MCF 10A (cell line): ENCODE measurements at regions not wholly inside any gene's neighbourhood (a gene's known extent, or its start where the extent isn't known, plus 50 kb on each side); places are given as distances from the start of the nearest gene placed in this dataset.

ENCODE experiments used
- BruUV-seq: library from RNA; stranded (reverse); fragments of 400-500 nt; replicated peaks from 2 replicates; lab custom pipeline; 2021; lab: Mats Ljungman, UMichigan
- CTCF ChIA-PET: fragments of 300-600 bp; sonication (Branson Sonifier 250); formaldehyde crosslinking; extraction: SDS; loops from one replicate; lab custom pipeline; 2021; ENCODE audit warnings: antibody characterized with exemption, inconsistent platforms; lab: Yijun Ruan, JAX
- POLR2A ChIA-PET: fragments of 300-600, 350-650 bp; sonication (Branson Sonifier 250); formaldehyde crosslinking; extraction: SDS; loops from one replicate; lab custom pipeline; 2020; ENCODE audit warnings: antibody characterized with exemption, inconsistent platforms; lab: Yijun Ruan, JAX
- DNase-seq: peaks from one replicate; pipeline ENCODE4 v3.0.0-alpha.2; 2018; ENCODE audit not compliant: unreplicated experiment
- H3K27ac Mint-ChIP-seq: one replicate; pipeline ENCODE4 v1.8.0; 2022; ENCODE audit warnings: mild to moderate bottlenecking, low read depth, mixed read lengths; ENCODE audit not compliant: unreplicated experiment
- H3K27me3 Mint-ChIP-seq: one replicate; pipeline ENCODE4 v1.8.0; 2022; ENCODE audit warnings: mixed read lengths; ENCODE audit not compliant: insufficient read depth, unreplicated experiment
- H3K36me3 Mint-ChIP-seq: one replicate; pipeline ENCODE4 v1.8.0; 2022; ENCODE audit warnings: mild to moderate bottlenecking, moderate library complexity, mixed read lengths; ENCODE audit not compliant: insufficient read depth, unreplicated experiment
- H3K4me1 Mint-ChIP-seq: one replicate; pipeline ENCODE4 v1.8.0; 2022; ENCODE audit warnings: mixed read lengths; ENCODE audit not compliant: insufficient read depth, unreplicated experiment
- H3K4me3 Mint-ChIP-seq: one replicate; pipeline ENCODE4 v1.8.0; 2022; ENCODE audit warnings: mild to moderate bottlenecking, moderate library complexity, mixed read lengths; ENCODE audit not compliant: unreplicated experiment
- H3K9me3 Mint-ChIP-seq: one replicate; pipeline ENCODE4 v1.8.0; 2022; ENCODE audit warnings: mixed read lengths; ENCODE audit not compliant: unreplicated experiment
- intact Hi-C: fragments of 100-400 bp; cut with micrococcal nuclease; formaldehyde crosslinking; loops from 2 replicates; pipeline ENCODE4 v1.14.1; 2022
- TF ChIP-seq, protein P1 (sequence below): fragments of 200-600 bp; IDR thresholded peaks from one replicate; pipeline ENCODE4 v1.8.0; 2022; ENCODE audit warnings: antibody characterized with exemption, mild to moderate bottlenecking; ENCODE audit not compliant: unreplicated experiment

DNA sequence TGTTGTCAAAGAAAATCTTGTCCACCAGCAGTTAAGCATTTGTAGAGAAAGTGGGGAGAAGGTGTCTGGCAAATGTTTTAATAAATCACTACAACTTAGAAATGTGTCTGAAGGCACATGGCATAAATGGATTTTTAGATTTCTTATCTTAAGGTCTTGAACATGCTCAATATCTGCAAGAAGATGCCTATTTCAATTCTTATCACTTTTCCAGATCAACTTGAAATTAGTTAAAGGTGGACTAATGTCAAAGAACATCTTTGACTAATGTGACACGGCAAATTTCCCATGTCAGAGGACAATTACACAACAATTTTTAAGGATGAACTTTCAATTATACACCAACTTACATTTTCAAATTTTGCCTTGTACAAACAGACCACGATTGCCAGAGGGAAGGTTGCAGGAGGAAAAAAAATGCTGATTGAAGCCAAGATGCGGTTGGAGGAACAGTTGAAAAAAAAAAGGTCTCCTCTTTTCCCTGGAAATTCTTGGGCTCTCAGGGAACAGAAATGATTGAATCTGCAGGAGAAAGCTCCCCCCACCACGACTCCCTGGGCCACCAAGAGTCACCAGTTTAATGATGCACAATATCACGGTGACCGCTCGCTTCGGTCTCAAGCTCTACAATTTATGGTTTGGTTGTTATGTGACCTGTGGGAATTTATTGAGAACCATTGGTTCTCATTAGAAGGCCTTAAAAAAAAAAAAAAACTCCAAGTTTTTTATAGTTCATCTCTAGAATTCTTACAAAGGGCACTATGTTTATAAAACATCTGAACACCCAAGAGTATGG is 507.6 kb upstream of the ADAMTS9 start:
- CTCF ChIA-PET = interaction anchor here (0.6 kb wide), 1 partner anchor 458 kb away, joined by 3 read pairs; no protein-coding TSS in a partner anchor
- TF ChIP-seq, protein P1, sequence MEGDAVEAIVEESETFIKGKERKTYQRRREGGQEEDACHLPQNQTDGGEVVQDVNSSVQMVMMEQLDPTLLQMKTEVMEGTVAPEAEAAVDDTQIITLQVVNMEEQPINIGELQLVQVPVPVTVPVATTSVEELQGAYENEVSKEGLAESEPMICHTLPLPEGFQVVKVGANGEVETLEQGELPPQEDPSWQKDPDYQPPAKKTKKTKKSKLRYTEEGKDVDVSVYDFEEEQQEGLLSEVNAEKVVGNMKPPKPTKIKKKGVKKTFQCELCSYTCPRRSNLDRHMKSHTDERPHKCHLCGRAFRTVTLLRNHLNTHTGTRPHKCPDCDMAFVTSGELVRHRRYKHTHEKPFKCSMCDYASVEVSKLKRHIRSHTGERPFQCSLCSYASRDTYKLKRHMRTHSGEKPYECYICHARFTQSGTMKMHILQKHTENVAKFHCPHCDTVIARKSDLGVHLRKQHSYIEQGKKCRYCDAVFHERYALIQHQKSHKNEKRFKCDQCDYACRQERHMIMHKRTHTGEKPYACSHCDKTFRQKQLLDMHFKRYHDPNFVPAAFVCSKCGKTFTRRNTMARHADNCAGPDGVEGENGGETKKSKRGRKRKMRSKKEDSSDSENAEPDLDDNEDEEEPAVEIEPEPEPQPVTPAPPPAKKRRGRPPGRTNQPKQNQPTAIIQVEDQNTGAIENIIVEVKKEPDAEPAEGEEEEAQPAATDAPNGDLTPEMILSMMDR = no peak
- H3K4me1 Mint-ChIP-seq = no peaks in the 10 kb centered on the region

DNA sequence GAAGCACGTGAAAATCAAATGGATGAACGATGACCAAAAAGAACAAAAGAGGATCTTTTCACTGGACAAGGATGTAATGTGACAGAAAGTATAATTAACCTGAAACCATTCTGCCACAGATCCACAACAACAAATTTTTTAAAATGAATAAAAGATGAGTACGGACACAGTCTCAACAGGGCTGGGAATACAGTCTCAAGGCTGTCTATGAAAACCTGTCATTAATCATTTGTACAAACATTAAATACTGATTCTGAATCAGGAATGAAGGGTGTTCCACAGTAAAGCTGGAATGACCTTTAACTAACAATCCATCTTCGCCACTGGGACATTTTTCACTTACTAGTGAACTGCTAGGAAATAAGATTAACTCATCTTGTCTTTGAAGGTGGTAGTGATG is 506.9 kb upstream of the ADAMTS9 start:
- POLR2A ChIA-PET = no interaction called here
- no TSS peak for BruUV-seq
- H3K9me3 Mint-ChIP-seq = no peaks in the 10 kb centered on the region
- intact Hi-C loops = no loop called here
- CTCF ChIA-PET = interaction anchor here (0.6 to 1.0 kb wide), 3 partner anchors 21 to 458 kb away, joined by 3 read pairs; no protein-coding TSS in a partner anchor
- no peaks in the 10 kb centered on the region for H3K4me1 Mint-ChIP-seq
- H3K36me3 Mint-ChIP-seq = no peaks in the 10 kb centered on the region
- no peaks in the 10 kb centered on the region for H3K27me3 Mint-ChIP-seq
- TF ChIP-seq, protein P1 = no peak
- H3K27ac Mint-ChIP-seq = no peak overlapping the region
- DNase-seq = no peak
- H3K4me3 Mint-ChIP-seq = no peak overlapping the region

More for the DNA sequence above, 507.6 kb upstream of the ADAMTS9 start:
- H3K27me3 Mint-ChIP-seq = no peaks in the 10 kb centered on the region
- H3K4me3 Mint-ChIP-seq = no peak overlapping the region
- POLR2A ChIA-PET = no interaction called here
- intact Hi-C loops = no loop called here
- BruUV-seq = no TSS peak
- no peaks in the 10 kb centered on the region for H3K36me3 Mint-ChIP-seq
- H3K27ac Mint-ChIP-seq = no peak overlapping the region
- no peak for DNase-seq
- H3K9me3 Mint-ChIP-seq = no peaks in the 10 kb centered on the region

DNA sequence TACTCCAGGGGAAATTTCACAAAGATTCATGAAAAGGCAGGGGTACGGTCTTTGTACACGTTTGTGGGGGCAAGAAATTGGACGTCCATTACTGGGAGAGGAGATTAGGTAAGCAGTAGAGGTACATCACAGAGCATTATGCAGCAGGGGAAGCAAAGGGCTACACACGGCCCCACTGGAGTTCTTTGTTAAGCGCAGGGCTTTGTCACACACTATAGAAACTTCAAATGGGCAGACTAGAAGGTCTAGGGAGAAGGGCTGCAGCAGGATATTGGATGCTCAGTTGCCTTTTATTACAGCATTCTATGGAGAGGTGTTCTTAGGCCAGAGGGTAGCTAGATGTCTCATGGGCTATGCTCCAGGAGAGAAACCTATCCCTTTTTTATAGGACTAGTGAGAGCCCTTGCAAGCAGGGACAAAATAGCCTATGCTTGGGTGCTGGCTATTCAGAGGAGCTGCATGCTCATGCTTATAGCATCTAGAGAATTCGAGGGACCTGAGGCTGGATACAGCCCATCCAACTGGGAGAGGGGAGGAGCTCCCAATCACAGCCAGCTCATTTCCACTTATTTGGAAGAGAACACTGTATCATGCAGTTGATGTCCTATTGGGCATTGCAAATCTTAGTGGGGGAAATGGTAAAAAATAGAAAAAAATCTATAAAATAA is 506.4 kb upstream of the ADAMTS9 start:
- no peak for DNase-seq
- no peaks in the 10 kb centered on the region for H3K27me3 Mint-ChIP-seq
- H3K4me1 Mint-ChIP-seq = no peaks in the 10 kb centered on the region
- ChIA-PET POLR2A (no interaction called here), CTCF (interaction anchor here (0.9 to 1.0 kb wide), 2 partner anchors 21 to 24 kb away, joined by 3 read pairs; no protein-coding TSS in a partner anchor)
- no peaks in the 10 kb centered on the region for H3K36me3 Mint-ChIP-seq
- no peaks in the 10 kb centered on the region for H3K9me3 Mint-ChIP-seq
- H3K27ac Mint-ChIP-seq = no peak overlapping the region
- TF ChIP-seq, protein P1 = no peak
- no peak overlapping the region for H3K4me3 Mint-ChIP-seq
- intact Hi-C loops = no loop called here
- BruUV-seq = no TSS peak

DNA sequence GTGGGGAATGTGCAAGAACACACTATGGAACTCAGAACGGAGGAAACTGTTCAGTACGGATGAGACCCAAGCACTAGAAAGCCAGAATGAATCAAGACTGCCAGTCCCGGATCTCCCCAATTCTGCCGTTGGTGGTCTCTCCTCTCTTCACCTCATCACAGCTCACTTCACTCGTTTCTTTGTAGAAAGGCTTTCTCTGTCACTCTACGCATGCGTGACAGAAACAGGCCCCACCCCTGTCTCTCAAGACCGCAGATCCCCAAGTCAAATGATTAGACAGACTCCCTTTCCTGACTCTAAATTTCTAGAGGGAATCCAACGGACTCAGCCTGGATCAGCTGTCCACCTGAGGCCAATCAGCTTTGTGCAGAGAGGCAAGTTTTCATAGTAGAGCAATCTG is 505.7 kb upstream of the ADAMTS9 start:
- POLR2A ChIA-PET = no interaction called here
- no peak overlapping the region for H3K27ac Mint-ChIP-seq
- H3K9me3 Mint-ChIP-seq = no peaks in the 10 kb centered on the region
- DNase-seq = no peak
- H3K4me1 Mint-ChIP-seq = no peaks in the 10 kb centered on the region
- BruUV-seq = no TSS peak
- H3K4me3 Mint-ChIP-seq = no peak overlapping the region
- H3K27me3 Mint-ChIP-seq = no peaks in the 10 kb centered on the region
- intact Hi-C loops = no loop called here
- TF ChIP-seq, protein P1 = no peak
- CTCF ChIA-PET = no interaction called here
- H3K36me3 Mint-ChIP-seq = no peaks in the 10 kb centered on the region
